ENCODE measurements at regions not wholly inside any gene's neighbourhood (a gene's known extent, or its start where the extent isn't known, plus 50 kb on each side); places are given as distances from the start of the nearest gene placed in this dataset.
"Not testable (repeated sequence)": the region's sequence is repeated elsewhere in the genome, so short reads cannot be mapped to it uniquely, and the experiment has no call there.

DNA sequence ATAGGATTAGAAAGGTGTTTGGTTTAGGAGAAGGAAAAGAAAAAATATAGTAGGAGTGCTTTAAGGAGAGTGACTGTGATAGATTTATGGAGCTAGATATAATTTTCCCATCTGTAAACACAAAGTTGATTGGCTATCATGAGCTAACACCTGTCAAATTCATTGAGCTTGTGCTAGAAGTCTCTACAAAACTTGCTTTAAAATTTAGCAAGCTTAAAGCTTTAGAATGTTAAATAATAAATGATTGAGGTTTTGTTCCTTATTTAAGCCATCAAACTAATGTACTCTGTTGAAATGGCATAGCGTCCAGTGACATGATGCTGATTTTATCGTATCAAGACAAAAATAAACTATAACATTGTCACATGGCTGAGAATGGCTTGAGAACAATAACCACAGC lies 1497.4 kb upstream of the DDX18 start:
- Histone ChIP-seq H2AFZ (ENCODE audit: insufficient read depth, low read depth, low read length, poor library complexity, severe bottlenecking) (no peak overlapping the region), H4K20me1 (ENCODE audit: insufficient read depth, low read length) (no peaks in the 10 kb centered on the region), H3K4me3 (replicated peaks in 1 of 3; ENCODE audit: low read depth in 2 of 3, low read length in 3 of 3) (no peak overlapping the region), H3K27me3 (ENCODE audit: control insufficient read depth in 2 of 2, insufficient read depth in 2 of 2, low read length in 2 of 2) (no peaks in the 10 kb centered on the region), H3K79me2 (ENCODE audit: insufficient read depth, low read length) (no peaks in the 10 kb centered on the region), H3K4me1 (ENCODE audit: control insufficient read depth in 1 of 2, insufficient read depth in 2 of 2, low read length in 2 of 2) (no peaks in the 10 kb centered on the region), H3K27ac (ENCODE audit: low read depth in 1 of 2, low read length in 2 of 2) (no peak overlapping the region), H3K4me2 (replicated peaks; ENCODE audit: extremely low read depth, low read length, poor library complexity, severe bottlenecking) (no peak overlapping the region), H3K9me3 (replicated peaks in 1 of 2; ENCODE audit: control insufficient read depth in 1 of 2, insufficient read depth in 1 of 2, low read length in 2 of 2) (no peaks in the 10 kb centered on the region), H3K36me3 (replicated peaks in 1 of 2; ENCODE audit: control insufficient read depth in 1 of 2, insufficient read depth in 2 of 2, low read length in 2 of 2) (no peaks in the 10 kb centered on the region), H3K9ac (ENCODE audit: insufficient read depth, low read length, poor library complexity, severe bottlenecking) (no peak overlapping the region)
- H3K36me3 Mint-ChIP-seq = no peaks in the 10 kb centered on the region
- no peaks in the 10 kb centered on the region for H3K27me3 Mint-ChIP-seq (ENCODE audit: low read depth in 3 of 3)
- no peaks in the 10 kb centered on the region for H3K4me1 Mint-ChIP-seq
- no peak for DNase-seq
- H3K9me3 Mint-ChIP-seq = peaks cover 0 to 4% (median 0%) of the 10 kb centered on the region in 7 donors
- WGBS (ENCODE audit: insufficient coverage) = 80% methylated on average over 1 of the region's 2 CpGs
- TF ChIP-seq, protein P1, sequence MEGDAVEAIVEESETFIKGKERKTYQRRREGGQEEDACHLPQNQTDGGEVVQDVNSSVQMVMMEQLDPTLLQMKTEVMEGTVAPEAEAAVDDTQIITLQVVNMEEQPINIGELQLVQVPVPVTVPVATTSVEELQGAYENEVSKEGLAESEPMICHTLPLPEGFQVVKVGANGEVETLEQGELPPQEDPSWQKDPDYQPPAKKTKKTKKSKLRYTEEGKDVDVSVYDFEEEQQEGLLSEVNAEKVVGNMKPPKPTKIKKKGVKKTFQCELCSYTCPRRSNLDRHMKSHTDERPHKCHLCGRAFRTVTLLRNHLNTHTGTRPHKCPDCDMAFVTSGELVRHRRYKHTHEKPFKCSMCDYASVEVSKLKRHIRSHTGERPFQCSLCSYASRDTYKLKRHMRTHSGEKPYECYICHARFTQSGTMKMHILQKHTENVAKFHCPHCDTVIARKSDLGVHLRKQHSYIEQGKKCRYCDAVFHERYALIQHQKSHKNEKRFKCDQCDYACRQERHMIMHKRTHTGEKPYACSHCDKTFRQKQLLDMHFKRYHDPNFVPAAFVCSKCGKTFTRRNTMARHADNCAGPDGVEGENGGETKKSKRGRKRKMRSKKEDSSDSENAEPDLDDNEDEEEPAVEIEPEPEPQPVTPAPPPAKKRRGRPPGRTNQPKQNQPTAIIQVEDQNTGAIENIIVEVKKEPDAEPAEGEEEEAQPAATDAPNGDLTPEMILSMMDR (IDR thresholded peaks at IDR 0.05) = no peak
- no peak overlapping the region for H3K4me3 Mint-ChIP-seq
- no peak overlapping the region for H3K27ac Mint-ChIP-seq
- intact Hi-C loops (cut with micrococcal nuclease) = no loop called here

DNA sequence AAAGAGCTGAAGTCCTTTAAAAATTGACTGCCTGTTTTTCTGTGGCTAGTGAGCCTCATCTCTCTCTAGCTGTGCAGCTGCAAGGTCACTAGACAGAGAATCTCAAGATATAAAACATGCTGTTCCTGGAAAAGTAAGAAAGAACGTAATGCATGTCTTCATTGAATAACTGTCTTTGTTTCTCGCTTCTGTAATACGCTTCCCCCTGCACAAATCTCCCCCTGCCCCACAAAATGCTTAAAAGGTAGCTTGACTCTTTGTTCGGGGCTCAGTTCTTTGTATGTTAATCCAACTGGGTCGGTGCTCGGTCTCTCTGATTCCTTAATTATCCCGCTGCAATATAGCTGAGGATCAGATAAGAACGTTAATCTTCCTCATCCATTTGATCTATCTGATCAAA lies 1495.9 kb upstream of the DDX18 start:
- H3K27ac ChIP-seq (ENCODE audit: low read depth in 1 of 2, low read length in 2 of 2); H3K4me3 Mint-ChIP-seq; H3K4me1 Mint-ChIP-seq; H3K36me3 Mint-ChIP-seq; H3K36me3 ChIP-seq (replicated peaks in 1 of 2; ENCODE audit: control insufficient read depth in 1 of 2, insufficient read depth in 2 of 2, low read length in 2 of 2); H2AFZ ChIP-seq (ENCODE audit: insufficient read depth, low read depth, low read length, poor library complexity, severe bottlenecking); H3K4me1 ChIP-seq (ENCODE audit: control insufficient read depth in 1 of 2, insufficient read depth in 2 of 2, low read length in 2 of 2); H3K27me3 Mint-ChIP-seq (ENCODE audit: low read depth in 3 of 3); H3K9me3 Mint-ChIP-seq; DNase-seq; H3K27ac Mint-ChIP-seq; H3K27me3 ChIP-seq (ENCODE audit: control insufficient read depth in 2 of 2, insufficient read depth in 2 of 2, low read length in 2 of 2); H4K20me1 ChIP-seq (ENCODE audit: insufficient read depth, low read length); H3K4me2 ChIP-seq (replicated peaks; ENCODE audit: extremely low read depth, low read length, poor library complexity, severe bottlenecking); intact Hi-C loops (cut with micrococcal nuclease); H3K9me3 ChIP-seq (replicated peaks in 1 of 2; ENCODE audit: control insufficient read depth in 1 of 2, insufficient read depth in 1 of 2, low read length in 2 of 2); H3K79me2 ChIP-seq (ENCODE audit: insufficient read depth, low read length); H3K9ac ChIP-seq (ENCODE audit: insufficient read depth, low read length, poor library complexity, severe bottlenecking); H3K4me3 ChIP-seq (replicated peaks in 1 of 3; ENCODE audit: low read depth in 2 of 3, low read length in 3 of 3): not testable (repeated sequence)
- WGBS (ENCODE audit: insufficient coverage) = 85% methylated on average over 4 of the region's 8 CpGs
